ENCODE measurements at regions not wholly inside any gene's neighbourhood (a gene's known extent, or its start where the extent isn't known, plus 50 kb on each side); places are given as distances from the start of the nearest gene placed in this dataset.

DNA sequence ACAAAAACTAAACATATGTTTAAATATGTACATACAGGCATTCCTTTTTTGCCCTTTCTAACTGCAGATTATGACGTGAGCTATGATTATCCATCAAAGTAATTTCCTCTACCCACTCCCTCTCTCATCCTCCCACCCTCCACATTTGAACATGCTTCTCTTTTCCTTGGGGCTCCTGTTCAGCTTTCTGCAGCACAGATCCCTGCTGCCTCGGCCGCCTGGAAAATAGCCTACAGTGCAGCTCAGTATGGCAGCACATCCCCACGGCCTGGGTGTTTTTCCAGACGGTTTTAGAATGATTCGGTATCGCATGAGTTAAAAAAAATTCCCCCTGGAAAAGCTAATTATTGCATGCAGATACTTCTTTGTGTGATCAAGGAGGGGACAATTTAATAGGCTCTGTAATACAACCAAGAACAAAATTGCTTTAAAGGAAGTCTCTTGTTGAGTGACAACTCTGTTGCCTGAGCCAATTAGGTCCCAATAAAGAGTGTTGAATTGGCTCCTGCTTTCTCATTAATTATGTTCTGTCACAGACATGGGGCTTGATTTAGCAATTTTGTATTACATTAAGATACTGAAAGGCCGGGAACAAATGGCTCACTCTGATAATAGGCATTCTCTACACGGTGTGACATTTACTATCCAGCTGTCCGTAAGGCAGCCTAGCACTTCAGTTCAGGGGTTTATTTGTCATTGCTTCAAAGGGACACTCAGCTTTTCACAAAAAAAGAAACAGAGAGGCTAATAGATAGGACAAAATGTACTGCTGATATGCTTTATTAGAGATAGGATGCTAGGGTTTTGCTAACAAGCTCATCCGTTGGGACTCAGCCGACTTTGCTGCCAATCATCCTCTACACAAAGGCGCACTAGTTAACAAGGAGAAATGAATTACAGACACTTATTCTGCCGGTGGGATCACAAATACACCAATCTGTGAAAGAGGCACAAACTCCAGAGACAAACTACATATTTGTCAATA lies 285.8 kb upstream of the G2E3 start:
- CTCF ChIA-PET = interaction anchor here (1.4 to 5.0 kb wide), 2 partner anchors 11 to 23 kb away, joined by 3 to 74 read pairs; no protein-coding TSS in a partner anchor
- Histone ChIP-seq H3K9me2 (no peaks in the 10 kb centered on the region), H3K36me3 (replicated peaks in 1 of 2; ENCODE audit: control insufficient read depth in 1 of 2, insufficient read depth in 2 of 2, low read length in 1 of 2) (no peaks in the 10 kb centered on the region), H3K27ac (ENCODE audit: low read depth in 2 of 2, low read length in 1 of 2) (no peak overlapping the region), H3K4me2 (no peak overlapping the region), H3K4me1 (ENCODE audit: control insufficient read depth in 1 of 2, insufficient read depth in 2 of 2, low read depth in 1 of 2, low read length in 1 of 2) (no peaks in the 10 kb centered on the region; a peak in 1 of 4 replicates), H3K4me3 (ENCODE audit: low read depth in 2 of 2, low read length in 1 of 2) (no peak overlapping the region), H3K27me3 (ENCODE audit: insufficient read depth) (peaks cover 27% of the 10 kb centered on the region; the same call in 1 of the 2 replicates), H2AFZ (ENCODE audit: low read depth) (no peak overlapping the region), H3K9ac (no peak overlapping the region), H4K20me1 (ENCODE audit: insufficient read depth) (no peaks in the 10 kb centered on the region), H3K79me2 (ENCODE audit: insufficient read depth) (no peaks in the 10 kb centered on the region), H3F3A (replicated peaks; ENCODE audit: insufficient read depth) (no peaks in the 10 kb centered on the region), H3K9me3 (no peaks in the 10 kb centered on the region)
- POLR2A ChIA-PET = interaction anchor here (1.0 kb wide), 1 partner anchor 20 kb away, joined by 3 read pairs; no protein-coding TSS in a partner anchor
- WGBS (ENCODE audit: low lambda C conversion rate) = 22% methylated on average over 14 of the region's 14 CpGs
- TF ChIP-seq NRF1 (IDR thresholded peaks at IDR 0.05; ENCODE audit: low read depth, low read length) (no peak), POLR2AphosphoS5 (IDR thresholded peaks at IDR 0.05; ENCODE audit: low read depth, low read length) (no peak), FOXJ3 (CRISPR knock-in tag; IDR thresholded peaks at IDR 0.05) (no peak), TAF1 (IDR thresholded peaks at IDR 0.05; ENCODE audit: borderline replicate concordance, low read depth, low read length) (no peak), PBX3 (IDR thresholded peaks at IDR 0.05) (no peak), RXRA (IDR thresholded peaks at IDR 0.05; ENCODE audit: borderline replicate concordance, low read depth) (no peak), SMC3 (IDR thresholded peaks at IDR 0.05; ENCODE audit: low read depth, low read length) (no peak), CHD2 (IDR thresholded peaks at IDR 0.05; ENCODE audit: low read length, partially characterized antibody) (no peak), GATA2 (CRISPR knock-in tag; IDR thresholded peaks at IDR 0.05) (no peak), JUND (IDR thresholded peaks at IDR 0.05) (no peak), ELF1 (IDR thresholded peaks at IDR 0.05) (no peak), FOSL2 (IDR thresholded peaks at IDR 0.05; ENCODE audit: borderline replicate concordance, low read depth) (no peak), RFX5 (IDR thresholded peaks at IDR 0.05; ENCODE audit: low read length) (no peak), ZBTB33 (IDR thresholded peaks at IDR 0.05; ENCODE audit: borderline replicate concordance, low read depth) (no peak), TEAD4 (IDR thresholded peaks at IDR 0.05; ENCODE audit: borderline replicate concordance, insufficient read depth) (no peak)
- TF ChIP-seq, protein P1, sequence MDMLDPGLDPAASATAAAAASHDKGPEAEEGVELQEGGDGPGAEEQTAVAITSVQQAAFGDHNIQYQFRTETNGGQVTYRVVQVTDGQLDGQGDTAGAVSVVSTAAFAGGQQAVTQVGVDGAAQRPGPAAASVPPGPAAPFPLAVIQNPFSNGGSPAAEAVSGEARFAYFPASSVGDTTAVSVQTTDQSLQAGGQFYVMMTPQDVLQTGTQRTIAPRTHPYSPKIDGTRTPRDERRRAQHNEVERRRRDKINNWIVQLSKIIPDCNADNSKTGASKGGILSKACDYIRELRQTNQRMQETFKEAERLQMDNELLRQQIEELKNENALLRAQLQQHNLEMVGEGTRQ (IDR thresholded peaks at IDR 0.05; ENCODE audit: borderline replicate concordance, low read depth, low read length) = no peak
- TF ChIP-seq, protein P2, sequence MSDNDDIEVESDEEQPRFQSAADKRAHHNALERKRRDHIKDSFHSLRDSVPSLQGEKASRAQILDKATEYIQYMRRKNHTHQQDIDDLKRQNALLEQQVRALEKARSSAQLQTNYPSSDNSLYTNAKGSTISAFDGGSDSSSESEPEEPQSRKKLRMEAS (IDR thresholded peaks at IDR 0.05; ENCODE audit: low read depth) = no peak
- DNase-seq = no peak

Data from SK-N-SH (cell line).